Keratinocyte (primary cell): ENCODE measurements at regions not wholly inside any gene's neighbourhood (a gene's known extent, or its start where the extent isn't known, plus 50 kb on each side); places are given as distances from the start of the nearest gene placed in this dataset.
"Not testable (repeated sequence)": the region's sequence is repeated elsewhere in the genome, so short reads cannot be mapped to it uniquely, and the experiment has no call there.

Source experiments
- DNase-seq: peaks from one replicate; pipeline ENCODE4 v3.0.0-alpha.2; 2011; ENCODE audit warnings: low read depth, missing footprints, low spot score
- FAIRE-seq: peaks from 2 replicates; lab custom pipeline; 2011; peaks lifted over from hg19 to GRCh38; lab: Jason Lieb, UNC
- H2AFZ ChIP-seq: 2 replicates; pipeline ENCODE4 v1.6.0; 2012; ENCODE audit warnings: low read length, control low read depth, inconsistent platforms; ENCODE audit not compliant: control insufficient read depth
- H3K27ac ChIP-seq: 2 replicates; pipeline ENCODE4 v1.5.1; 2011; ENCODE audit warnings: low read length; ENCODE audit not compliant: control insufficient read depth, insufficient read depth
- H3K27me3 ChIP-seq: 3 replicates; pipeline ENCODE4 v1.6.0; 2011; ENCODE audit warnings: low read length; ENCODE audit not compliant: control insufficient read depth, insufficient read depth; ENCODE audit errors: extremely low read depth
- H3K36me3 ChIP-seq, 2 experiments: 2 replicates in 1 of 2; 3 replicates in 1 of 2; pipeline ENCODE4 v1.5.1; 2011; ENCODE audit warnings: low read length in 2 of 2, mild to moderate bottlenecking in 1 of 2; ENCODE audit not compliant: control insufficient read depth in 2 of 2, insufficient read depth in 2 of 2; ENCODE audit errors: extremely low read depth in 1 of 2
- H3K4me1 ChIP-seq: 3 replicates; pipeline ENCODE4 v1.5.1; 2011; ENCODE audit warnings: low read length; ENCODE audit not compliant: control insufficient read depth, insufficient read depth; ENCODE audit errors: extremely low read depth
- H3K4me2 ChIP-seq: 3 replicates; pipeline ENCODE4 v1.6.0; 2011; ENCODE audit warnings: low read depth, low read length; ENCODE audit not compliant: control insufficient read depth, insufficient read depth; ENCODE audit errors: extremely low read depth
- H3K4me3 ChIP-seq, 3 experiments: fragments of 200-600 bp in 1 of 3; sonication (generic) in 1 of 3; 2 replicates in 2 of 3; 3 replicates in 1 of 3; pipeline ENCODE4 v1.5.1; 2011 to 2016; ENCODE audit warnings: low read length in 3 of 3, mild to moderate bottlenecking in 3 of 3, control low read depth in 2 of 3, inconsistent platforms in 1 of 3, low read depth in 1 of 3, mixed read lengths in 1 of 3, mixed run types in 1 of 3, moderate library complexity in 1 of 3; ENCODE audit not compliant: control insufficient read depth in 2 of 3, insufficient read depth in 2 of 3; ENCODE audit errors: extremely low read depth in 1 of 3
- H3K79me2 ChIP-seq: 2 replicates; pipeline ENCODE4 v1.6.0; 2012; ENCODE audit warnings: low read length; ENCODE audit not compliant: control insufficient read depth, insufficient read depth
- H3K9ac ChIP-seq: 3 replicates; pipeline ENCODE4 v1.6.0; 2011; ENCODE audit warnings: low read length; ENCODE audit not compliant: control insufficient read depth, insufficient read depth; ENCODE audit errors: extremely low read depth
- H3K9me1 ChIP-seq: 3 replicates; pipeline ENCODE4 v1.6.0; 2011; ENCODE audit warnings: low read length; ENCODE audit not compliant: control insufficient read depth, insufficient read depth; ENCODE audit errors: extremely low read depth
- H3K9me3 ChIP-seq: 2 replicates; pipeline ENCODE4 v1.5.1; 2012; ENCODE audit warnings: low read depth, low read length; ENCODE audit not compliant: control insufficient read depth
- H4K20me1 ChIP-seq: 3 replicates; pipeline ENCODE4 v1.6.0; 2011; ENCODE audit warnings: low read length; ENCODE audit not compliant: control insufficient read depth, insufficient read depth; ENCODE audit errors: extremely low read depth
- CTCF ChIP-seq, 3 experiments: IDR thresholded peaks in 1 of 3; conservative IDR thresholded peaks in 1 of 3; optimal IDR thresholded peaks in 1 of 3; 2 replicates in 2 of 3; 3 replicates in 1 of 3; pipeline versions ENCODE3 to v1.5.1; 2011; ENCODE audit warnings: low read length in 3 of 3, mild to moderate bottlenecking in 3 of 3, moderate library complexity in 2 of 3, control low read depth in 1 of 3, inconsistent platforms in 1 of 3; ENCODE audit not compliant: insufficient read depth in 2 of 3; ENCODE audit errors: extremely low read depth in 1 of 3
- EZH2 ChIP-seq: IDR thresholded peaks from one replicate; pipeline ENCODE4 v1.6.1; 2012; ENCODE audit warnings: inconsistent platforms, mild to moderate bottlenecking, low read length, moderate library complexity
- dilution Hi-C: fragments of 300-500 bp; cut with MboI; formaldehyde crosslinking; loops from one replicate; pipeline ENCODE4 v1.7.0; 2020; ENCODE audit warnings: low sequenced_read_pairs; ENCODE audit not compliant: extremely low pct_ligation_motif_present

GRCh38 chr1:186761358-186761757 is 67.4 kb upstream of the PLA2G4A start:
- FAIRE-seq (no peak), DNase-seq (no peak)
- no peak overlapping the region for H3K4me2 ChIP-seq
- H3K27ac ChIP-seq = no peak overlapping the region
- no peaks in the 10 kb centered on the region for H3K9me1 ChIP-seq
- no peaks in the 10 kb centered on the region for H3K9me3 ChIP-seq
- dilution Hi-C loops = no loop called here
- H3K79me2 ChIP-seq = no peaks in the 10 kb centered on the region
- TF ChIP-seq CTCF (optimal IDR thresholded peaks at IDR 0.05 in 1 of 3, IDR thresholded peaks at IDR 0.05 in 1 of 3, conservative IDR thresholded peaks at IDR 0.05 in 1 of 3; ENCODE audit: extremely low read depth in 1 of 3, insufficient read depth in 2 of 3, low read length in 3 of 3) (no peak), EZH2 (no peak)
- H2AFZ ChIP-seq = no peak overlapping the region
- H4K20me1 ChIP-seq = no peaks in the 10 kb centered on the region
- H3K4me3 ChIP-seq = no peak overlapping the region
- no peak overlapping the region for H3K9ac ChIP-seq
- no peaks in the 10 kb centered on the region for H3K27me3 ChIP-seq
- H3K36me3 ChIP-seq = no peaks in the 10 kb centered on the region
- H3K4me1 ChIP-seq = no peaks in the 10 kb centered on the region

- TF ChIP-seq EZH2 = no peak
- TF ChIP-seq CTCF (optimal IDR thresholded peaks at IDR 0.05 in 1 of 3, IDR thresholded peaks at IDR 0.05 in 1 of 3, conservative IDR thresholded peaks at IDR 0.05 in 1 of 3; ENCODE audit: extremely low read depth in 1 of 3, insufficient read depth in 2 of 3, low read length in 3 of 3) = no peak
- DNase-seq (no peak), FAIRE-seq (no peak)
- Histone ChIP-seq H3K79me2 (no peaks in the 10 kb centered on the region), H4K20me1 (no peaks in the 10 kb centered on the region), H3K4me1 (no peaks in the 10 kb centered on the region), H2AFZ (no peak overlapping the region), H3K9me1 (no peaks in the 10 kb centered on the region), H3K4me3 (no peak overlapping the region), H3K27ac (no peak overlapping the region), H3K36me3 (no peaks in the 10 kb centered on the region), H3K4me2 (no peak overlapping the region), H3K9ac (no peak overlapping the region), H3K9me3 (no peaks in the 10 kb centered on the region), H3K27me3 (no peaks in the 10 kb centered on the region)
- dilution Hi-C loops = no loop called here
Measured at GRCh38 chr1:186760446-186760845, 68.3 kb upstream of the PLA2G4A start.

GRCh38 chr1:186758896-186759606 is 69.7 kb upstream of the PLA2G4A start:
- H3K79me2 ChIP-seq, H3K27me3 ChIP-seq, FAIRE-seq, H3K9ac ChIP-seq, H3K9me3 ChIP-seq, H3K27ac ChIP-seq, H3K4me3 ChIP-seq, H4K20me1 ChIP-seq, dilution Hi-C loops, H3K36me3 ChIP-seq, H3K9me1 ChIP-seq, H3K4me2 ChIP-seq, H3K4me1 ChIP-seq, H2AFZ ChIP-seq, DNase-seq: not testable (repeated sequence)
